H9 (cell line): ENCODE measurements at regions not wholly inside any gene's neighbourhood (a gene's known extent, or its start where the extent isn't known, plus 50 kb on each side); places are given as distances from the start of the nearest gene placed in this dataset.

Experiments
- DNase-seq: peaks from one replicate; pipeline ENCODE4 v3.0.0-alpha.2; 2017
- H2AFZ ChIP-seq: one replicate; pipeline ENCODE4 v1.6.1; 2013; ENCODE audit warnings: mild to moderate bottlenecking, low read length, control low read depth, moderate library complexity
- H2AK5ac ChIP-seq: 2 replicates; pipeline ENCODE4 v1.6.1; 2013; ENCODE audit warnings: low read length, control low read depth, mixed read lengths; ENCODE audit not compliant: insufficient read length
- H2BK120ac ChIP-seq: one replicate; pipeline ENCODE4 v1.6.1; 2013; ENCODE audit warnings: low read depth, mild to moderate bottlenecking, low read length, control low read depth, inconsistent platforms; ENCODE audit not compliant: poor library complexity, severe bottlenecking
- H2BK12ac ChIP-seq: 2 replicates; pipeline ENCODE4 v1.6.1; 2013; ENCODE audit warnings: low read length, control low read depth, mixed read lengths, low read depth; ENCODE audit not compliant: insufficient read length
- H2BK15ac ChIP-seq: 2 replicates; pipeline ENCODE4 v1.6.1; 2013; ENCODE audit warnings: low read depth, low read length, control low read depth
- H2BK20ac ChIP-seq: one replicate; pipeline ENCODE4 v1.6.1; 2013; ENCODE audit warnings: low read depth, mild to moderate bottlenecking, low read length, control low read depth, inconsistent platforms; ENCODE audit not compliant: poor library complexity, severe bottlenecking
- H2BK5ac ChIP-seq: 2 replicates; pipeline ENCODE4 v1.6.1; 2013; ENCODE audit warnings: low read length, control low read depth, mixed read lengths; ENCODE audit not compliant: insufficient read length
- H3K14ac ChIP-seq: 2 replicates; pipeline ENCODE4 v1.6.1; 2013; ENCODE audit warnings: low read length, control low read depth; ENCODE audit not compliant: insufficient read depth
- H3K18ac ChIP-seq: 2 replicates; pipeline ENCODE4 v1.6.1; 2013; ENCODE audit warnings: low read depth, mild to moderate bottlenecking, mixed read lengths, low read length, control low read depth; ENCODE audit not compliant: insufficient read length
- H3K23ac ChIP-seq: 2 replicates; pipeline ENCODE4 v1.6.1; 2013; ENCODE audit warnings: low read length, control low read depth, mixed read lengths, low read depth; ENCODE audit not compliant: insufficient read length
- H3K23me2 ChIP-seq: 2 replicates; pipeline ENCODE4 v1.6.1; 2013; ENCODE audit warnings: low read depth, mild to moderate bottlenecking, mixed read lengths, low read length, control low read depth; ENCODE audit not compliant: insufficient read length, poor library complexity, severe bottlenecking
- H3K27ac ChIP-seq: 2 replicates; pipeline ENCODE4 v1.5.1; 2013; ENCODE audit warnings: low read length, control low read depth, mixed read lengths, low read depth; ENCODE audit not compliant: insufficient read length
- H3K27me3 ChIP-seq: 2 replicates; pipeline ENCODE4 v1.6.1; 2013; ENCODE audit warnings: low read length, control low read depth, inconsistent platforms; ENCODE audit not compliant: insufficient read depth
- H3K4ac ChIP-seq: 2 replicates; pipeline ENCODE4 v1.6.1; 2013; ENCODE audit warnings: low read depth, mild to moderate bottlenecking, control low read depth, inconsistent platforms, low read length, moderate library complexity
- H3K4me1 ChIP-seq: 2 replicates; pipeline ENCODE4 v1.6.1; 2013; ENCODE audit warnings: low read length, control low read depth, inconsistent platforms; ENCODE audit not compliant: insufficient read depth
- H3K4me2 ChIP-seq: 2 replicates; pipeline ENCODE4 v1.6.1; 2013; ENCODE audit warnings: low read length, control low read depth, mixed read lengths; ENCODE audit not compliant: insufficient read length, insufficient read depth
- H3K56ac ChIP-seq: 2 replicates; pipeline ENCODE4 v1.6.1; 2013; ENCODE audit warnings: low read depth, mild to moderate bottlenecking, mixed read lengths, low read length, control low read depth; ENCODE audit not compliant: insufficient read length
- H3K79me1 ChIP-seq: 2 replicates; pipeline ENCODE4 v1.6.1; 2013; ENCODE audit warnings: low read depth, mild to moderate bottlenecking, moderate library complexity, low read length, control low read depth, inconsistent platforms; ENCODE audit not compliant: insufficient read depth, poor library complexity, severe bottlenecking
- H3K79me2 ChIP-seq: 2 replicates; pipeline ENCODE4 v1.6.1; 2013; ENCODE audit warnings: low read length, control low read depth, inconsistent platforms; ENCODE audit not compliant: insufficient read depth
- H3K9ac ChIP-seq: 2 replicates; pipeline ENCODE4 v1.6.1; 2013; ENCODE audit warnings: low read length, control low read depth, mixed read lengths; ENCODE audit not compliant: insufficient read length; ENCODE audit errors: extremely low read depth
- H3K9me3 ChIP-seq: one replicate; pipeline ENCODE4 v1.6.1; 2013; ENCODE audit warnings: low read depth, low read length, inconsistent platforms; ENCODE audit not compliant: control insufficient read depth
- H3T11ph ChIP-seq: one replicate; pipeline ENCODE4 v1.6.1; 2013; ENCODE audit warnings: mild to moderate bottlenecking, low read length, control low read depth, inconsistent platforms
- H4K20me1 ChIP-seq: one replicate; pipeline ENCODE4 v1.6.1; 2013; ENCODE audit not compliant: control insufficient read depth, insufficient read length, insufficient read depth
- H4K5ac ChIP-seq: 2 replicates; pipeline ENCODE4 v1.6.1; 2013; ENCODE audit warnings: low read depth, mild to moderate bottlenecking, mixed read lengths, low read length, control low read depth; ENCODE audit not compliant: insufficient read length
- H4K8ac ChIP-seq: replicated peaks from 2 replicates; pipeline ENCODE4 v1.6.1; 2013; ENCODE audit warnings: low read length, control low read depth, mixed read lengths, low read depth; ENCODE audit not compliant: insufficient read length
- H4K91ac ChIP-seq: 2 replicates; pipeline ENCODE4 v1.6.1; 2013; ENCODE audit warnings: low read depth, mild to moderate bottlenecking, moderate library complexity, mixed read lengths, low read length, control low read depth; ENCODE audit not compliant: insufficient read length
- H3K27ac Mint-ChIP-seq, 3 experiments: 2 replicates in 2 of 3; 3 replicates in 1 of 3; pipeline ENCODE4 v1.8.0; 2020 to 2021; ENCODE audit warnings: mixed read lengths in 3 of 3, mild to moderate bottlenecking in 1 of 3, moderate library complexity in 1 of 3
- H3K27me3 Mint-ChIP-seq: 2 replicates; pipeline ENCODE4 v1.8.0; 2021; ENCODE audit warnings: low read depth, mild to moderate bottlenecking, moderate library complexity, mixed read lengths
- H3K36me3 Mint-ChIP-seq, 3 experiments: 2 replicates in 2 of 3; 3 replicates in 1 of 3; pipeline ENCODE4 v1.8.0; 2020 to 2021; ENCODE audit warnings: low read depth in 3 of 3, mixed read lengths in 3 of 3; ENCODE audit not compliant: insufficient read depth in 1 of 3
- H3K4me1 Mint-ChIP-seq, 2 experiments: 2 replicates each; pipeline ENCODE4 v1.8.0; 2020; ENCODE audit warnings: mixed read lengths in 2 of 2
- H3K4me3 Mint-ChIP-seq, 2 experiments: 2 replicates in 1 of 2; 3 replicates in 1 of 2; pipeline ENCODE4 v1.8.0; 2020 to 2021; ENCODE audit warnings: mild to moderate bottlenecking in 2 of 2, mixed read lengths in 2 of 2, moderate library complexity in 1 of 2
- H3K9me3 Mint-ChIP-seq, 2 experiments: 2 replicates in 1 of 2; 3 replicates in 1 of 2; pipeline ENCODE4 v1.8.0; 2020; ENCODE audit warnings: mild to moderate bottlenecking in 2 of 2, mixed read lengths in 2 of 2, moderate library complexity in 1 of 2
- WGBS: extraction: QIAGEN DNeasy Blood & Tissue Kit; methylation state at CpG from one replicate; pipeline ENCODE4 v1.1.7; 2013; ENCODE audit warnings: missing lambda C conversion rate, low lambda C conversion rate, mixed read lengths; ENCODE audit not compliant: insufficient read length; ENCODE audit errors: extremely low coverage; 5-methylcytosine and 5-hydroxymethylcytosine counted together
- TF ChIP-seq, protein P1 (sequence below): fragments of 200-600 bp; sonication (generic); conservative IDR thresholded peaks from 3 replicates; pipeline ENCODE4 v1.8.0; 2021; ENCODE audit warnings: antibody characterized with exemption, mild to moderate bottlenecking

DNA sequence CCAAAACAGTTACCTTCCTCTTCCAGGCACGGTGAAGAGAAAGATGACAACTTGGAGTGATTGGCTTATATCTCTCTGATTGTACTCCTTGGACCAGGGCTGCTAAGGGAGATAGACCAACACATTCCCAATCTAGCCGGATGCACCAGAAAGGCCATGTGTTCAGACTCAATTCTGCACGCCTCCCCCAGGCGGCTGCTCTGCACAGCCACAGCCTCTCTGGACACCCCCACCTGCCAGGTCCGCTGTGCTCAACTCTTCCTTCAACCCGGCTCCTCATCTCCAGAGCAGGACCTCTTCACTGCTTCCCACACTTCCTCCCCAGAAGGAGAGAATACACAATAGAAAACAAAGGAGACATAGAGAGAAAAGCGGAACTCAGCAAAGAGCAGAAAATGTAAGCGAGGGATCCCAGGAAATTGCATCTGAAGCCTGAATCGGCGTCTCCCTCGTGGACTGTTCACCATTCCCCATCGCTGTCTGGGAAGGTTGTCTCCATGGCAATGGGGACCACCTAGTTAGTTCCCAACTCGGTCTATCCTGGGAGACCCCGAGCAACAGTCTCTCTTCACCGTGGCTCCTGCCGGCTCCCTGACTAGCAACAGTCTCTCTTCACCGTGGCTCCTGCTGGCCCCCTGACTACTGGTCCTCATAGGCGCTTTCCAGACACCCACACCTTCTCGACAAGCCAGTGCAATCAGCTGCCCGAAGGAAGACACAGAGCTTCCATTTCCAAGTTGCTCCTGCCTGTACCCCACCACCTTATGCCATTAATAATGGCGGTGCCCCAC is 361.7 kb upstream of the MYT1L start:
- WGBS, result no CpG with 5 or more reads among the region's 21 CpGs
- H2BK120ac ChIP-seq, result no peak overlapping the region
- H3K23ac ChIP-seq, result no peak overlapping the region
- no peaks in the 10 kb centered on the region for H3K27me3 ChIP-seq
- no peaks in the 10 kb centered on the region for H3K79me2 ChIP-seq
- no peak overlapping the region for H2AK5ac ChIP-seq
- Mint-ChIP-seq H3K4me1 (peaks cover 11 to 22% of the 10 kb centered on the region in 2 experiments), H3K4me3 (no peak overlapping the region), H3K27me3 (peaks cover 37% of the 10 kb centered on the region), H3K9me3 (no peaks in the 10 kb centered on the region), H3K36me3 (no peaks in the 10 kb centered on the region; a peak in 1 of 7 replicates), H3K27ac (no peak overlapping the region; a peak in 1 of 7 replicates)
- H3K9me3 ChIP-seq, result no peaks in the 10 kb centered on the region
- H3K4ac ChIP-seq, result no peak overlapping the region
- H4K20me1 ChIP-seq, result no peaks in the 10 kb centered on the region
- H3K14ac ChIP-seq, result no peak overlapping the region
- no peak overlapping the region for H3T11ph ChIP-seq
- no peak overlapping the region for H4K5ac ChIP-seq
- H4K91ac ChIP-seq, result no peak overlapping the region
- no peak overlapping the region for H3K18ac ChIP-seq
- no peak overlapping the region for H3K27ac ChIP-seq
- H3K4me2 ChIP-seq, result no peak overlapping the region
- no peaks in the 10 kb centered on the region for H3K4me1 ChIP-seq
- H2AFZ ChIP-seq, result no peak overlapping the region
- H3K23me2 ChIP-seq, result no peaks in the 10 kb centered on the region
- no peak overlapping the region for H2BK12ac ChIP-seq
- no peak overlapping the region for H2BK20ac ChIP-seq
- no peak overlapping the region for H2BK5ac ChIP-seq
- no peak overlapping the region for H3K9ac ChIP-seq
- H3K56ac ChIP-seq, result no peak overlapping the region
- H4K8ac ChIP-seq, result no peak overlapping the region
- no peaks in the 10 kb centered on the region for H3K79me1 ChIP-seq
- DNase-seq, result no peak
- TF ChIP-seq, protein P1, sequence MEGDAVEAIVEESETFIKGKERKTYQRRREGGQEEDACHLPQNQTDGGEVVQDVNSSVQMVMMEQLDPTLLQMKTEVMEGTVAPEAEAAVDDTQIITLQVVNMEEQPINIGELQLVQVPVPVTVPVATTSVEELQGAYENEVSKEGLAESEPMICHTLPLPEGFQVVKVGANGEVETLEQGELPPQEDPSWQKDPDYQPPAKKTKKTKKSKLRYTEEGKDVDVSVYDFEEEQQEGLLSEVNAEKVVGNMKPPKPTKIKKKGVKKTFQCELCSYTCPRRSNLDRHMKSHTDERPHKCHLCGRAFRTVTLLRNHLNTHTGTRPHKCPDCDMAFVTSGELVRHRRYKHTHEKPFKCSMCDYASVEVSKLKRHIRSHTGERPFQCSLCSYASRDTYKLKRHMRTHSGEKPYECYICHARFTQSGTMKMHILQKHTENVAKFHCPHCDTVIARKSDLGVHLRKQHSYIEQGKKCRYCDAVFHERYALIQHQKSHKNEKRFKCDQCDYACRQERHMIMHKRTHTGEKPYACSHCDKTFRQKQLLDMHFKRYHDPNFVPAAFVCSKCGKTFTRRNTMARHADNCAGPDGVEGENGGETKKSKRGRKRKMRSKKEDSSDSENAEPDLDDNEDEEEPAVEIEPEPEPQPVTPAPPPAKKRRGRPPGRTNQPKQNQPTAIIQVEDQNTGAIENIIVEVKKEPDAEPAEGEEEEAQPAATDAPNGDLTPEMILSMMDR, result no peak
- H2BK15ac ChIP-seq, result no peak overlapping the region
